ENCODE measurements at regions not wholly inside any gene's neighbourhood (a gene's known extent, or its start where the extent isn't known, plus 50 kb on each side); places are given as distances from the start of the nearest gene placed in this dataset.
A peak's percentile ranks its signal among the peaks of the same experiment; 100 is the strongest.

GRCh38 chr14:105865904-105866840 is 339.8 kb downstream of the TMEM121 start:
- Histone ChIP-seq H3K36me3 (replicated peaks in 1 of 2; ENCODE audit: insufficient read depth in 1 of 2, low read depth in 2 of 2) (no peaks in the 10 kb centered on the region), H3K27me3 (no peaks in the 10 kb centered on the region), H3K4me3 (no peak overlapping the region), H3K4me1 (no peaks in the 10 kb centered on the region), H3K27ac (no peak overlapping the region), H3K9me3 (no peaks in the 10 kb centered on the region)
- DNase-seq (peak; percentile 1 to 9 (median 4)), ATAC-seq (no peak)
- intact Hi-C loops (cut with DNase I) = no loop called here
- TF ChIP-seq, protein P1, sequence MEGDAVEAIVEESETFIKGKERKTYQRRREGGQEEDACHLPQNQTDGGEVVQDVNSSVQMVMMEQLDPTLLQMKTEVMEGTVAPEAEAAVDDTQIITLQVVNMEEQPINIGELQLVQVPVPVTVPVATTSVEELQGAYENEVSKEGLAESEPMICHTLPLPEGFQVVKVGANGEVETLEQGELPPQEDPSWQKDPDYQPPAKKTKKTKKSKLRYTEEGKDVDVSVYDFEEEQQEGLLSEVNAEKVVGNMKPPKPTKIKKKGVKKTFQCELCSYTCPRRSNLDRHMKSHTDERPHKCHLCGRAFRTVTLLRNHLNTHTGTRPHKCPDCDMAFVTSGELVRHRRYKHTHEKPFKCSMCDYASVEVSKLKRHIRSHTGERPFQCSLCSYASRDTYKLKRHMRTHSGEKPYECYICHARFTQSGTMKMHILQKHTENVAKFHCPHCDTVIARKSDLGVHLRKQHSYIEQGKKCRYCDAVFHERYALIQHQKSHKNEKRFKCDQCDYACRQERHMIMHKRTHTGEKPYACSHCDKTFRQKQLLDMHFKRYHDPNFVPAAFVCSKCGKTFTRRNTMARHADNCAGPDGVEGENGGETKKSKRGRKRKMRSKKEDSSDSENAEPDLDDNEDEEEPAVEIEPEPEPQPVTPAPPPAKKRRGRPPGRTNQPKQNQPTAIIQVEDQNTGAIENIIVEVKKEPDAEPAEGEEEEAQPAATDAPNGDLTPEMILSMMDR (IDR thresholded peaks at IDR 0.05) = no peak
- TF ChIP-seq POLR2A (IDR thresholded peaks at IDR 0.05) = no peak
- WGBS, 2 donors = 72 to 85% methylated on average over 16 to 27 of the region's 32 CpGs

DNA sequence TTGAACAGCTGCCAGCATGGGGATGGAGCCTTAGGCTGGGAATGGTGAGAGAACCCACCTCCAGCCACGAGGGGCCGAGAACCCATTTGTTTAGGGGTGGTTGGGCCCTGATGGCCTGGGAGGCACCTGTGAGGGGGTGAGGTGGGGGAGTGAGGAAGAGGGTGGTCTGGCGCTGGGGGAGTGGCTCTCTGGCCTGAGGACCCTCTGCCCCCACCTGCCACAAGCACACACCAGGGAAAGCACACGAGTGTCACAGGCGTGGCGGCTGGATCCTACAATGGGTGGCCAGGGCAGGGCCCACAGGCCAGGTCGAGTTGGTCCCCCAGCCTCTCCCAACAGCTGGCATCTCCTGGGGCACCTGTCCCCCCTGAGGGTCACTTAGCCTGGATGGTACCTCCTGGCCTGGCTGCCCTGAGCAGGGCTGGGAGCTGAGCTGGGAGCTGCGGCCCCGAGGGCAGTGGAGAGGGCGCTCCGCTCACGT is 340.5 kb downstream of the TMEM121 start:
- H3K4me1 ChIP-seq = no peaks in the 10 kb centered on the region
- H3K27me3 ChIP-seq = no peaks in the 10 kb centered on the region
- no peak for ATAC-seq
- no peaks in the 10 kb centered on the region for H3K36me3 ChIP-seq (replicated peaks in 1 of 2; ENCODE audit: insufficient read depth in 1 of 2, low read depth in 2 of 2)
- H3K9me3 ChIP-seq = no peaks in the 10 kb centered on the region
- intact Hi-C loops (cut with DNase I) = no loop called here
- no peak overlapping the region for H3K27ac ChIP-seq
- TF ChIP-seq, protein P1 (IDR thresholded peaks at IDR 0.05) = no peak
- no peak for TF ChIP-seq POLR2A (IDR thresholded peaks at IDR 0.05)
- 74 to 82% methylated on average over 7 to 12 of the region's 12 CpGs for WGBS, 2 donors
- H3K4me3 ChIP-seq = no peak overlapping the region
- DNase-seq = peak in 3 of 4 donors; percentile 2 to 6 (median 4)

DNA sequence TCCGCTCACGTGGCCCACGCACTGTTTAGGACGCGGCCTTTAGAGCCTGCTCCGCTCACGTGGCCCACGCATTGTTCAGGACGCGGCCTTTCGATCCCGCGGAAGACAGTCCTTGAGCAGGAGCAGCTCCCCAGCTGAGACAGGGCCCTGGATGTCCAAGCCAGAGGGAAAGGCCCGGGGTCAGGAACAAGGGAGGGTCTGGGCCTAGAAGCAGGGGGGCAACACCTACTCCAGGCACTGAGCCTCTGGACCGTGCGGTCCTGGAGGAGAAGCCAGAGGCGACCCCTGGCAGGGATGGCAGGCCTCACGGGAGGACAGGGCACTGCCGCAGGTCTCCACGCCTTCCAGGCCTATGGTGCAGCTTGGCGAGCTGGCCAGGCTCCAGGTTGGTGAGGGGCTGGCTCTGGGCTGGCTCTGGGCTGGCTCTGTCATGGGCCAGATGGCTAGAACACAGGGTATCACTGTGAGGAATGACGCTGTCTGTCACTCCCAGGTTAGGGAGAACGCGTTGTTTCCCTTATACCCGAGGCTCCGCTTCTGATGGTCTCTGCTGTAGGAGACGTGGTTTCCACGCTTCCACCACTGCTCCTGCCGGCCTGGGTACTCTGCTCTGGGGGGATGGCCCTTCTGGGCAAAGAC is 341.7 kb downstream of the TMEM121 start:
- 78 to 82% methylated on average over 23 to 29 of the region's 29 CpGs for WGBS, 2 donors
- Histone ChIP-seq H3K4me1 (no peaks in the 10 kb centered on the region), H3K27ac (no peak overlapping the region), H3K9me3 (no peaks in the 10 kb centered on the region), H3K4me3 (no peak overlapping the region), H3K27me3 (no peaks in the 10 kb centered on the region), H3K36me3 (replicated peaks in 1 of 2; ENCODE audit: insufficient read depth in 1 of 2, low read depth in 2 of 2) (no peaks in the 10 kb centered on the region)
- TF ChIP-seq, protein P1 (IDR thresholded peaks at IDR 0.05) = no peak
- TF ChIP-seq POLR2A (IDR thresholded peaks at IDR 0.05) = no peak
- DNase-seq = peak in 3 of 4 donors; percentile 0 to 7 (median 2)
- intact Hi-C loops (cut with DNase I) = no loop called here
- ATAC-seq = no peak

- H3K9me3 ChIP-seq = no peaks in the 10 kb centered on the region
- no peaks in the 10 kb centered on the region for H3K36me3 ChIP-seq (replicated peaks in 1 of 2; ENCODE audit: insufficient read depth in 1 of 2, low read depth in 2 of 2)
- WGBS, 2 donors = 42 to 43% methylated on average over 3 of the region's 3 CpGs
- no peak overlapping the region for H3K27ac ChIP-seq
- H3K27me3 ChIP-seq = no peaks in the 10 kb centered on the region
- no peak for TF ChIP-seq POLR2A (IDR thresholded peaks at IDR 0.05)
- TF ChIP-seq, protein P1 (IDR thresholded peaks at IDR 0.05) = no peak
- no peaks in the 10 kb centered on the region for H3K4me1 ChIP-seq
- ATAC-seq (no peak), DNase-seq (no peak)
- H3K4me3 ChIP-seq = no peak overlapping the region
- intact Hi-C loops (cut with DNase I) = no loop called here
These were observed 345.2 kb downstream of the TMEM121 start for GRCh38 chr14:105871590-105871989.

All from body of pancreas (tissue), 4 donors.